IMR-90 (cell line): ENCODE measurements at regions not wholly inside any gene's neighbourhood (a gene's known extent, or its start where the extent isn't known, plus 50 kb on each side); places are given as distances from the start of the nearest gene placed in this dataset.

Experiments used
- ATAC-seq: fragments of 200-7000 bp; cut with Tn5 transposase; 2 replicates; pipeline ENCODE4 v1.9.1; 2020; ENCODE audit warnings: low read depth, mild to moderate bottlenecking, moderate library complexity
- BruUV-seq: library from RNA; stranded (reverse); fragments of 400-500 nt; replicated peaks from 2 replicates; lab custom pipeline; 2021; lab: Mats Ljungman, UMichigan
- CTCF ChIA-PET: fragments of 300-600 bp; formaldehyde crosslinking; extraction: SDS; loops from one replicate; lab custom pipeline; 2021; ENCODE audit warnings: antibody characterized with exemption; lab: Yijun Ruan, JAX
- POLR2A ChIA-PET: fragments of 300-600 bp; sonication (Branson Sonifier 250); formaldehyde crosslinking; loops from one replicate; lab custom pipeline; 2022; ENCODE audit warnings: antibody characterized with exemption; ENCODE audit not compliant: unreplicated experiment; lab: Charles Lee
- DNase-seq: peaks from one replicate; pipeline ENCODE4 v3.0.0; 2013
- H2AFZ ChIP-seq: replicated peaks from 2 replicates; pipeline ENCODE3; 2013; ENCODE audit warnings: low read length, mild to moderate bottlenecking; ENCODE audit not compliant: poor library complexity
- H2AK5ac ChIP-seq: 2 replicates; pipeline ENCODE4 v1.6.1; 2013; ENCODE audit warnings: low read depth, low read length, inconsistent platforms
- H2AK9ac ChIP-seq: replicated peaks from 2 replicates; pipeline ENCODE3; 2013; ENCODE audit warnings: mild to moderate bottlenecking, low read depth, low read length, moderate library complexity; ENCODE audit not compliant: poor library complexity
- H2BK120ac ChIP-seq: 2 replicates; pipeline ENCODE4 v1.6.1; 2013; ENCODE audit warnings: low read depth, low read length, inconsistent platforms
- H2BK15ac ChIP-seq: 3 replicates; pipeline ENCODE4 v1.6.1; 2013; ENCODE audit warnings: low read depth, low read length, inconsistent platforms
- H2BK20ac ChIP-seq: 2 replicates; pipeline ENCODE4 v1.6.1; 2013; ENCODE audit warnings: low read depth, mild to moderate bottlenecking, inconsistent platforms, low read length, moderate library complexity
- H2BK5ac ChIP-seq: 2 replicates; pipeline ENCODE4 v1.6.1; 2013; ENCODE audit warnings: mild to moderate bottlenecking, low read depth, low read length, inconsistent platforms; ENCODE audit not compliant: poor library complexity, severe bottlenecking
- H3K14ac ChIP-seq: replicated peaks from 2 replicates; pipeline ENCODE4 v1.6.1; 2013; ENCODE audit warnings: low read depth, low read length, inconsistent platforms
- H3K18ac ChIP-seq: 2 replicates; pipeline ENCODE4 v1.6.1; 2013; ENCODE audit warnings: low read depth, low read length, control low read depth
- H3K23ac ChIP-seq: 2 replicates; pipeline ENCODE4 v1.6.1; 2013; ENCODE audit warnings: low read depth, low read length, inconsistent platforms
- H3K27ac ChIP-seq: 2 replicates; pipeline ENCODE4 v1.5.1; 2013; ENCODE audit warnings: mild to moderate bottlenecking, control low read depth, low read length; ENCODE audit not compliant: insufficient read depth
- H3K27me3 ChIP-seq: 2 replicates; pipeline ENCODE4 v1.6.1; 2013; ENCODE audit warnings: low read length; ENCODE audit not compliant: control insufficient read depth, insufficient read depth
- H3K36me3 ChIP-seq: 2 replicates; pipeline ENCODE4 v1.6.1; 2013; ENCODE audit warnings: low read length, mixed read lengths; ENCODE audit not compliant: control insufficient read depth, insufficient read depth
- H3K4ac ChIP-seq: 2 replicates; pipeline ENCODE4 v1.6.1; 2013; ENCODE audit warnings: low read depth, low read length, inconsistent platforms
- H3K4me1 ChIP-seq: 2 replicates; pipeline ENCODE4 v1.6.1; 2013; ENCODE audit warnings: low read length, mixed read lengths; ENCODE audit not compliant: control insufficient read depth, insufficient read depth
- H3K4me2 ChIP-seq: 2 replicates; pipeline ENCODE4 v1.6.1; 2013; ENCODE audit warnings: low read depth, mild to moderate bottlenecking, control low read depth, low read length, moderate library complexity
- H3K4me3 ChIP-seq: 2 replicates; pipeline ENCODE4 v1.5.1; 2013; ENCODE audit warnings: low read depth, mild to moderate bottlenecking, control low read depth, low read length, moderate library complexity; ENCODE audit not compliant: insufficient read depth
- H3K56ac ChIP-seq: 2 replicates; pipeline ENCODE4 v1.6.1; 2013; ENCODE audit warnings: low read length, inconsistent platforms; ENCODE audit not compliant: insufficient read depth; ENCODE audit errors: extremely low read depth
- H3K79me1 ChIP-seq, 2 experiments: 2 replicates each; pipeline ENCODE4 v1.6.1; 2013; ENCODE audit warnings: low read length in 2 of 2, inconsistent platforms in 1 of 2, low read depth in 1 of 2
- H3K9ac ChIP-seq: 2 replicates; pipeline ENCODE4 v1.6.1; 2013; ENCODE audit warnings: low read depth, low read length, control low read depth
- H3K9me1 ChIP-seq: 2 replicates; pipeline ENCODE4 v1.6.1; 2013; ENCODE audit warnings: low read length, inconsistent platforms; ENCODE audit not compliant: insufficient read depth
- H3K9me3 ChIP-seq: 2 replicates; pipeline ENCODE4 v1.6.1; 2013; ENCODE audit warnings: low read length; ENCODE audit not compliant: control insufficient read depth, insufficient read depth
- H4K20me1 ChIP-seq: 2 replicates; pipeline ENCODE4 v1.6.1; 2013; ENCODE audit warnings: low read length, inconsistent platforms; ENCODE audit not compliant: insufficient read depth
- H4K5ac ChIP-seq: 2 replicates; pipeline ENCODE4 v1.6.1; 2013; ENCODE audit warnings: mild to moderate bottlenecking, low read depth, low read length, control low read depth
- H4K8ac ChIP-seq, 2 experiments: 2 replicates each; pipeline ENCODE4 v1.6.1; 2013; ENCODE audit warnings: low read depth in 2 of 2, low read length in 2 of 2, control low read depth in 1 of 2, inconsistent platforms in 1 of 2
- H4K91ac ChIP-seq: 2 replicates; pipeline ENCODE4 v1.6.1; 2013; ENCODE audit warnings: low read depth, low read length, inconsistent platforms; ENCODE audit not compliant: insufficient read depth
- BHLHE40 ChIP-seq: fragments of 150-350 bp; IDR thresholded peaks from 2 replicates; pipeline ENCODE4 v1.6.1; 2016; ENCODE audit warnings: mild to moderate bottlenecking, low read depth, low read length
- CEBPB ChIP-seq: IDR thresholded peaks from 2 replicates; pipeline ENCODE4 v1.6.1; 2012; ENCODE audit warnings: low read depth, low read length, improper control_type of control experiment
- MAFK ChIP-seq: IDR thresholded peaks from 2 replicates; pipeline ENCODE4 v1.6.1; 2012; ENCODE audit warnings: low read depth, low read length, improper control_type of control experiment
- MAZ ChIP-seq: IDR thresholded peaks from 2 replicates; pipeline ENCODE4 v1.6.1; 2012; ENCODE audit warnings: low read depth, mild to moderate bottlenecking, low read length, improper control_type of control experiment, moderate library complexity, borderline replicate concordance
- POLR2A ChIP-seq: IDR thresholded peaks from 2 replicates; pipeline ENCODE4 v1.6.1; 2012; ENCODE audit warnings: mild to moderate bottlenecking, low read depth, low read length
- RCOR1 ChIP-seq: IDR thresholded peaks from 2 replicates; pipeline ENCODE4 v1.6.1; 2012; ENCODE audit warnings: mild to moderate bottlenecking, low read length, improper control_type of control experiment; ENCODE audit not compliant: insufficient replicate concordance
- RFX5 ChIP-seq: IDR thresholded peaks from 2 replicates; pipeline ENCODE4 v1.8.0; 2012; ENCODE audit warnings: low read depth, mild to moderate bottlenecking, low read length, moderate library complexity
- SMC3 ChIP-seq: fragments of 150-350 bp; IDR thresholded peaks from 2 replicates; pipeline ENCODE4 v1.6.1; 2016; ENCODE audit warnings: low read depth, mild to moderate bottlenecking, antibody characterized with exemption, low read length, moderate library complexity
- WGBS, 2 experiments: methylation state at CpG; one replicate each; pipeline versions ENCODE4 v1.1.5 to v1.1.7; 2013; ENCODE audit warnings: missing lambda C conversion rate in 2 of 2; ENCODE audit not compliant: insufficient read length in 1 of 2; ENCODE audit errors: extremely low coverage in 2 of 2; 5-methylcytosine and 5-hydroxymethylcytosine counted together
- dilution Hi-C: fragments of 300-500 bp; cut with HindIII; formaldehyde crosslinking; loops from one replicate; pipeline ENCODE4 v1.14.3; 2018; ENCODE audit warnings: low sequenced_read_pairs; ENCODE audit not compliant: unreplicated experiment
- in situ Hi-C: fragments of 300-500 bp; cut with MboI; formaldehyde crosslinking; loops from 3 replicates; pipeline ENCODE4 v1.14.3; 2019; ENCODE audit warnings: low sequenced_read_pairs, inconsistent platforms, mixed read lengths
- intact Hi-C: fragments of 100-400 bp; cut with micrococcal nuclease; formaldehyde crosslinking; loops from 2 replicates; pipeline ENCODE4 v1.10.0; 2022
- TF ChIP-seq, protein P1 (sequence below): conservative IDR thresholded peaks from 2 replicates; pipeline ENCODE4 v1.5.1; 2012; ENCODE audit warnings: mild to moderate bottlenecking, low read depth, low read length, improper control_type of control experiment
- TF ChIP-seq, protein P2 (sequence below): fragments of 150-350 bp; IDR thresholded peaks from 2 replicates; pipeline ENCODE4 v1.6.1; 2017; ENCODE audit warnings: mild to moderate bottlenecking, antibody characterized with exemption, low read length, low read depth
- TF ChIP-seq, protein P3 (sequence below): fragments of 150-350 bp; IDR thresholded peaks from 2 replicates; pipeline ENCODE4 v1.6.1; 2016; ENCODE audit warnings: low read depth, mild to moderate bottlenecking, low read length, moderate library complexity, borderline replicate concordance

DNA sequence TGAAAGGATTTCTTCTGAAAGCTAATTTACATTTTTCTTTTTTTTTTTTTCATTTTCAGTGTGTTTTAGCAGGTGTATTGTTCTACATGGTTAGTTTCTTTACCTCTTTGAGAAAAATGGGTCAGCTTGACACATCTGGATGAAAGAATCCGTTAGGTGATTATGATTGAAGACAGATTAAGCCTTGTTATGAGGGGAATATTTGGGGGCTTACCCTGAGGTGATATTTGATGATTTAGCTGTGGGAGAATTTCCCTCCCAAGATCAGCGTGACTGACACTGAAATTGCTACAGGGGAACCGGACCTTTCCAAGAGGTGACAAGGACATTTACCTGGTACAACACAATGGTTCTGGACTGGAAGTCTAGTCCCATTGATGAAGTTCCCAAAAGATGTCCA is 147.5 kb downstream of the NFKBIZ start:
- no peak overlapping the region for H2BK15ac ChIP-seq
- 100% methylated on average over 1 of the region's 3 CpGs; no CpG with 5 or more reads in 1 of the 2 experiments for WGBS, 2 experiments
- H3K79me1 ChIP-seq = no peaks in the 10 kb centered on the region
- no peaks in the 10 kb centered on the region for H3K9me3 ChIP-seq
- H4K20me1 ChIP-seq = no peaks in the 10 kb centered on the region
- H3K14ac ChIP-seq = no peak overlapping the region
- H3K36me3 ChIP-seq = no peaks in the 10 kb centered on the region
- H3K4me2 ChIP-seq = no peak overlapping the region
- no peak overlapping the region for H3K23ac ChIP-seq
- no peak overlapping the region for H2AK5ac ChIP-seq
- H3K27ac ChIP-seq = no peak overlapping the region
- H2AFZ ChIP-seq = no peak overlapping the region
- ChIA-PET CTCF (interaction anchor here (0.6 kb wide), 2 partner anchors 29 to 232 kb away, joined by 3 read pairs; no protein-coding TSS in a partner anchor), POLR2A (no interaction called here)
- no peak overlapping the region for H4K5ac ChIP-seq
- H4K91ac ChIP-seq = no peak overlapping the region
- no peak overlapping the region for H2BK120ac ChIP-seq
- no TSS peak for BruUV-seq
- H3K4me3 ChIP-seq = no peak overlapping the region
- no peak overlapping the region for H3K18ac ChIP-seq
- ATAC-seq = no peak
- H4K8ac ChIP-seq = no peak overlapping the region
- no peak overlapping the region for H2BK20ac ChIP-seq
- no peak overlapping the region for H3K9ac ChIP-seq
- no peaks in the 10 kb centered on the region; the same call in 1 of the 2 replicates for H3K9me1 ChIP-seq
- H3K27me3 ChIP-seq = no peaks in the 10 kb centered on the region
- H2AK9ac ChIP-seq = no peak overlapping the region
- TF ChIP-seq, protein P1, sequence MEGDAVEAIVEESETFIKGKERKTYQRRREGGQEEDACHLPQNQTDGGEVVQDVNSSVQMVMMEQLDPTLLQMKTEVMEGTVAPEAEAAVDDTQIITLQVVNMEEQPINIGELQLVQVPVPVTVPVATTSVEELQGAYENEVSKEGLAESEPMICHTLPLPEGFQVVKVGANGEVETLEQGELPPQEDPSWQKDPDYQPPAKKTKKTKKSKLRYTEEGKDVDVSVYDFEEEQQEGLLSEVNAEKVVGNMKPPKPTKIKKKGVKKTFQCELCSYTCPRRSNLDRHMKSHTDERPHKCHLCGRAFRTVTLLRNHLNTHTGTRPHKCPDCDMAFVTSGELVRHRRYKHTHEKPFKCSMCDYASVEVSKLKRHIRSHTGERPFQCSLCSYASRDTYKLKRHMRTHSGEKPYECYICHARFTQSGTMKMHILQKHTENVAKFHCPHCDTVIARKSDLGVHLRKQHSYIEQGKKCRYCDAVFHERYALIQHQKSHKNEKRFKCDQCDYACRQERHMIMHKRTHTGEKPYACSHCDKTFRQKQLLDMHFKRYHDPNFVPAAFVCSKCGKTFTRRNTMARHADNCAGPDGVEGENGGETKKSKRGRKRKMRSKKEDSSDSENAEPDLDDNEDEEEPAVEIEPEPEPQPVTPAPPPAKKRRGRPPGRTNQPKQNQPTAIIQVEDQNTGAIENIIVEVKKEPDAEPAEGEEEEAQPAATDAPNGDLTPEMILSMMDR = no peak
- no peak for TF ChIP-seq BHLHE40
- TF ChIP-seq, protein P2, sequence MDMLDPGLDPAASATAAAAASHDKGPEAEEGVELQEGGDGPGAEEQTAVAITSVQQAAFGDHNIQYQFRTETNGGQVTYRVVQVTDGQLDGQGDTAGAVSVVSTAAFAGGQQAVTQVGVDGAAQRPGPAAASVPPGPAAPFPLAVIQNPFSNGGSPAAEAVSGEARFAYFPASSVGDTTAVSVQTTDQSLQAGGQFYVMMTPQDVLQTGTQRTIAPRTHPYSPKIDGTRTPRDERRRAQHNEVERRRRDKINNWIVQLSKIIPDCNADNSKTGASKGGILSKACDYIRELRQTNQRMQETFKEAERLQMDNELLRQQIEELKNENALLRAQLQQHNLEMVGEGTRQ = no peak
- no peak for TF ChIP-seq MAZ
- no peak for TF ChIP-seq POLR2A
- no peak for TF ChIP-seq SMC3
- TF ChIP-seq RCOR1 = no peak
- TF ChIP-seq MAFK = no peak
- TF ChIP-seq, protein P3, sequence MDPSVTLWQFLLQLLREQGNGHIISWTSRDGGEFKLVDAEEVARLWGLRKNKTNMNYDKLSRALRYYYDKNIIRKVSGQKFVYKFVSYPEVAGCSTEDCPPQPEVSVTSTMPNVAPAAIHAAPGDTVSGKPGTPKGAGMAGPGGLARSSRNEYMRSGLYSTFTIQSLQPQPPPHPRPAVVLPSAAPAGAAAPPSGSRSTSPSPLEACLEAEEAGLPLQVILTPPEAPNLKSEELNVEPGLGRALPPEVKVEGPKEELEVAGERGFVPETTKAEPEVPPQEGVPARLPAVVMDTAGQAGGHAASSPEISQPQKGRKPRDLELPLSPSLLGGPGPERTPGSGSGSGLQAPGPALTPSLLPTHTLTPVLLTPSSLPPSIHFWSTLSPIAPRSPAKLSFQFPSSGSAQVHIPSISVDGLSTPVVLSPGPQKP = no peak
- TF ChIP-seq CEBPB = no peak
- no peak for TF ChIP-seq RFX5
- H3K4me1 ChIP-seq = peaks cover 12% of the 10 kb centered on the region
- in situ Hi-C loops = no loop called here
- intact Hi-C loops = no loop called here
- dilution Hi-C loops = no loop called here
- DNase-seq = no peak
- no peak overlapping the region for H2BK5ac ChIP-seq
- H3K56ac ChIP-seq = no peak overlapping the region
- no peak overlapping the region for H3K4ac ChIP-seq
